ENCODE measurements at regions not wholly inside any gene's neighbourhood (a gene's known extent, or its start where the extent isn't known, plus 50 kb on each side); places are given as distances from the start of the nearest gene placed in this dataset.

DNA sequence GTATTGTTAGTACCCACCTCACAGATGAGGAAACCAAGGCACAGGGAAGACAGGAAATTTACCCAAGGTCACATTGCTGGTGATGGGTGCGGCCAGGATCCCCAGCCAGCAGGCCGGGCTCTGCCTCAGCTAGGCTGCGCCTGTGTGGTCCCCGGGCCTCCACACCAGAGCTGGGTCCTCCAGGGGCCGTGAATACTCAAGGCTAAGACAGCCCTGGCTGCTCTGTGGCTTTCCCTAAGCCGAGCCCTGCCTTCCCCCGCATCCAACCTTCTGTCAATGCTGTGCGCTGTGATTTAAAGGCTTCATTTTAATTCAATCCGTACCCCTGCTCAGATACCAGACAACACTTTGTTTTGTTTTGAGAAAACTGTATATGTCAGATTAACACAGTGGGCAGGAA is 246.7 kb downstream of the TTLL2 start:
- no peak for TF ChIP-seq PPARA (CRISPR knock-in tag; IDR thresholded peaks at IDR 0.05; ENCODE audit: borderline replicate concordance)
- no peak for TF ChIP-seq GLIS3 (CRISPR knock-in tag; IDR thresholded peaks at IDR 0.05)
- no peak for TF ChIP-seq ZNF8 (CRISPR knock-in tag; IDR thresholded peaks at IDR 0.05)
- no peak for TF ChIP-seq SNAI2 (CRISPR knock-in tag; IDR thresholded peaks at IDR 0.05)
- no peak for TF ChIP-seq BACH2 (CRISPR knock-in tag; IDR thresholded peaks at IDR 0.05; ENCODE audit: borderline replicate concordance)
- no peak for TF ChIP-seq ISL1 (CRISPR knock-in tag; IDR thresholded peaks at IDR 0.05)
- no peak for TF ChIP-seq ZNF565 (CRISPR knock-in tag; conservative IDR thresholded peaks at IDR 0.05; ENCODE audit: low read depth)
- no peak for TF ChIP-seq TOX (CRISPR knock-in tag; IDR thresholded peaks at IDR 0.05; ENCODE audit: borderline replicate concordance)
- TF ChIP-seq, protein P1, sequence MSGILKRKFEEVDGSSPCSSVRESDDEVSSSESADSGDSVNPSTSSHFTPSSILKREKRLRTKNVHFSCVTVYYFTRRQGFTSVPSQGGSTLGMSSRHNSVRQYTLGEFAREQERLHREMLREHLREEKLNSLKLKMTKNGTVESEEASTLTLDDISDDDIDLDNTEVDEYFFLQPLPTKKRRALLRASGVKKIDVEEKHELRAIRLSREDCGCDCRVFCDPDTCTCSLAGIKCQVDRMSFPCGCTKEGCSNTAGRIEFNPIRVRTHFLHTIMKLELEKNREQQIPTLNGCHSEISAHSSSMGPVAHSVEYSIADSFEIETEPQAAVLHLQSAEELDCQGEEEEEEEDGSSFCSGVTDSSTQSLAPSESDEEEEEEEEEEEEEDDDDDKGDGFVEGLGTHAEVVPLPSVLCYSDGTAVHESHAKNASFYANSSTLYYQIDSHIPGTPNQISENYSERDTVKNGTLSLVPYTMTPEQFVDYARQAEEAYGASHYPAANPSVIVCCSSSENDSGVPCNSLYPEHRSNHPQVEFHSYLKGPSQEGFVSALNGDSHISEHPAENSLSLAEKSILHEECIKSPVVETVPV (CRISPR knock-in tag; IDR thresholded peaks at IDR 0.05), result no peak
- ATAC-seq, result no peak

DNA sequence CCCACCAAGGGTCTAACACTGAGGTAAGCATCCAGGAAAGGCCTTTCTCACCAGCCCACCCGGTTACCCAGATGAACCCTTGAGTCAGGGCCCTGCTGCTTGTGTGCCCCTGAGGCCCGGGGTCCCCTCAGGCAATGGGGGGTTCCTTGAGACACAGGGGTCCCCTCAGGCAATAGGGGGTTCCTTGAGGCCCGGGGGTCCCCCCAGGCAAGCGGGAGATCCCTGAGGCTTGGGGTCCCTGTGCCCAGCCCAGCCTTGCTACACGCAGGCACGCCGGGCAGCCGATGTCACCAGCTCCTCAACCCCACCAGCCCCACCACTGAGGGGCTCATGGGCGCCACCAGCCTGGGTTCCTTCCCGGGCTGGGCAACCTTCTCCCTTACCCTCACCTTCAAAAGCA is 247.2 kb downstream of the TTLL2 start:
- TF ChIP-seq ZNF70 (CRISPR knock-in tag; IDR thresholded peaks at IDR 0.05) (no peak), ZFP3 (CRISPR knock-in tag; IDR thresholded peaks at IDR 0.05) (no peak)
- ATAC-seq, result no peak

DNA sequence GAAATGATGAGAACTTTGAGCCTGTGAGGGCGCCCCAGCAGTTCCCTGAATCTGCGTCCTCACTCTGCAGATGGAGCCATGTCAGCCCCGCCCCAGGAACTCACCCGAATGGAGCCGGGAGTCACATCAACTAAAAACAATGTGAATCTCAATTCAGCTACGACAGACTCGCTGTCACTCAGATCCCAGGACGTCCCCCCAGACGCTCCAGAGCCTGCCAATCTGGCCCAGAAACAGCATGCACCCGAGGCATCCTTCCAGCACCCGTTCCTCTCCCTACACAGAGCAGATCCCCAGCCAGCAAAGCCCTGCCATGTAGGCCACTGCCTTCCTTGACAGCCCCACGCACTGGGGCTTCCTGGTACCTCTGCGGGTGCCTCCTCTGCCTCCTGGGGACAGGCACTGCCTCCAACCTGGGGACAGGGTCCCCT is 248.0 kb downstream of the TTLL2 start:
- no peak for ATAC-seq
- TF ChIP-seq TOX (CRISPR knock-in tag; IDR thresholded peaks at IDR 0.05; ENCODE audit: borderline replicate concordance), result no peak
- no peak for TF ChIP-seq PPARA (CRISPR knock-in tag; IDR thresholded peaks at IDR 0.05; ENCODE audit: borderline replicate concordance)
- TF ChIP-seq CSDC2 (CRISPR knock-in tag; IDR thresholded peaks at IDR 0.05), result no peak
- TF ChIP-seq ESRRG (CRISPR knock-in tag; IDR thresholded peaks at IDR 0.05), result no peak
- no peak for TF ChIP-seq ZFP3 (CRISPR knock-in tag; IDR thresholded peaks at IDR 0.05)
- TF ChIP-seq, protein P2, sequence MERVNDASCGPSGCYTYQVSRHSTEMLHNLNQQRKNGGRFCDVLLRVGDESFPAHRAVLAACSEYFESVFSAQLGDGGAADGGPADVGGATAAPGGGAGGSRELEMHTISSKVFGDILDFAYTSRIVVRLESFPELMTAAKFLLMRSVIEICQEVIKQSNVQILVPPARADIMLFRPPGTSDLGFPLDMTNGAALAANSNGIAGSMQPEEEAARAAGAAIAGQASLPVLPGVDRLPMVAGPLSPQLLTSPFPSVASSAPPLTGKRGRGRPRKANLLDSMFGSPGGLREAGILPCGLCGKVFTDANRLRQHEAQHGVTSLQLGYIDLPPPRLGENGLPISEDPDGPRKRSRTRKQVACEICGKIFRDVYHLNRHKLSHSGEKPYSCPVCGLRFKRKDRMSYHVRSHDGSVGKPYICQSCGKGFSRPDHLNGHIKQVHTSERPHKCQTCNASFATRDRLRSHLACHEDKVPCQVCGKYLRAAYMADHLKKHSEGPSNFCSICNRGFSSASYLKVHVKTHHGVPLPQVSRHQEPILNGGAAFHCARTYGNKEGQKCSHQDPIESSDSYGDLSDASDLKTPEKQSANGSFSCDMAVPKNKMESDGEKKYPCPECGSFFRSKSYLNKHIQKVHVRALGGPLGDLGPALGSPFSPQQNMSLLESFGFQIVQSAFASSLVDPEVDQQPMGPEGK (CRISPR knock-in tag; IDR thresholded peaks at IDR 0.05; ENCODE audit: borderline replicate concordance), result no peak
- TF ChIP-seq, protein P3, sequence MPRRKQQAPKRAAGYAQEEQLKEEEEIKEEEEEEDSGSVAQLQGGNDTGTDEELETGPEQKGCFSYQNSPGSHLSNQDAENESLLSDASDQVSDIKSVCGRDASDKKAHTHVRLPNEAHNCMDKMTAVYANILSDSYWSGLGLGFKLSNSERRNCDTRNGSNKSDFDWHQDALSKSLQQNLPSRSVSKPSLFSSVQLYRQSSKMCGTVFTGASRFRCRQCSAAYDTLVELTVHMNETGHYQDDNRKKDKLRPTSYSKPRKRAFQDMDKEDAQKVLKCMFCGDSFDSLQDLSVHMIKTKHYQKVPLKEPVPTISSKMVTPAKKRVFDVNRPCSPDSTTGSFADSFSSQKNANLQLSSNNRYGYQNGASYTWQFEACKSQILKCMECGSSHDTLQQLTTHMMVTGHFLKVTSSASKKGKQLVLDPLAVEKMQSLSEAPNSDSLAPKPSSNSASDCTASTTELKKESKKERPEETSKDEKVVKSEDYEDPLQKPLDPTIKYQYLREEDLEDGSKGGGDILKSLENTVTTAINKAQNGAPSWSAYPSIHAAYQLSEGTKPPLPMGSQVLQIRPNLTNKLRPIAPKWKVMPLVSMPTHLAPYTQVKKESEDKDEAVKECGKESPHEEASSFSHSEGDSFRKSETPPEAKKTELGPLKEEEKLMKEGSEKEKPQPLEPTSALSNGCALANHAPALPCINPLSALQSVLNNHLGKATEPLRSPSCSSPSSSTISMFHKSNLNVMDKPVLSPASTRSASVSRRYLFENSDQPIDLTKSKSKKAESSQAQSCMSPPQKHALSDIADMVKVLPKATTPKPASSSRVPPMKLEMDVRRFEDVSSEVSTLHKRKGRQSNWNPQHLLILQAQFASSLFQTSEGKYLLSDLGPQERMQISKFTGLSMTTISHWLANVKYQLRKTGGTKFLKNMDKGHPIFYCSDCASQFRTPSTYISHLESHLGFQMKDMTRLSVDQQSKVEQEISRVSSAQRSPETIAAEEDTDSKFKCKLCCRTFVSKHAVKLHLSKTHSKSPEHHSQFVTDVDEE (CRISPR knock-in tag; IDR thresholded peaks at IDR 0.05), result no peak
- TF ChIP-seq, protein P4, sequence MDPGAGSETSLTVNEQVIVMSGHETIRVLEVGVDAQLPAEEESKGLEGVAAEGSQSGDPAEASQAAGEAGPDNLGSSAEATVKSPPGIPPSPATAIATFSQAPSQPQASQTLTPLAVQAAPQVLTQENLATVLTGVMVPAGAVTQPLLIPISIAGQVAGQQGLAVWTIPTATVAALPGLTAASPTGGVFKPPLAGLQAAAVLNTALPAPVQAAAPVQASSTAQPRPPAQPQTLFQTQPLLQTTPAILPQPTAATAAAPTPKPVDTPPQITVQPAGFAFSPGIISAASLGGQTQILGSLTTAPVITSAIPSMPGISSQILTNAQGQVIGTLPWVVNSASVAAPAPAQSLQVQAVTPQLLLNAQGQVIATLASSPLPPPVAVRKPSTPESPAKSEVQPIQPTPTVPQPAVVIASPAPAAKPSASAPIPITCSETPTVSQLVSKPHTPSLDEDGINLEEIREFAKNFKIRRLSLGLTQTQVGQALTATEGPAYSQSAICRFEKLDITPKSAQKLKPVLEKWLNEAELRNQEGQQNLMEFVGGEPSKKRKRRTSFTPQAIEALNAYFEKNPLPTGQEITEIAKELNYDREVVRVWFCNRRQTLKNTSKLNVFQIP (CRISPR knock-in tag; IDR thresholded peaks at IDR 0.05; ENCODE audit: borderline replicate concordance, low read depth), result no peak
- TF ChIP-seq GLIS3 (CRISPR knock-in tag; IDR thresholded peaks at IDR 0.05), result no peak
- no peak for TF ChIP-seq ZNF70 (CRISPR knock-in tag; IDR thresholded peaks at IDR 0.05)
- no peak for TF ChIP-seq BACH2 (CRISPR knock-in tag; IDR thresholded peaks at IDR 0.05; ENCODE audit: borderline replicate concordance)
- TF ChIP-seq, protein P1 (CRISPR knock-in tag; IDR thresholded peaks at IDR 0.05), result no peak
- TF ChIP-seq ZFP30 (CRISPR knock-in tag; IDR thresholded peaks at IDR 0.05), result no peak
- no peak for TF ChIP-seq ZC3H10 (CRISPR knock-in tag; IDR thresholded peaks at IDR 0.05)
- TF ChIP-seq SNAI2 (CRISPR knock-in tag; IDR thresholded peaks at IDR 0.05), result no peak

Measured in SK-N-SH treated with all-trans-retinoic acid at 6 μM for 48 hours (cell line).